ENCODE measurements at regions not wholly inside any gene's neighbourhood (a gene's known extent, or its start where the extent isn't known, plus 50 kb on each side); places are given as distances from the start of the nearest gene placed in this dataset.

DNA sequence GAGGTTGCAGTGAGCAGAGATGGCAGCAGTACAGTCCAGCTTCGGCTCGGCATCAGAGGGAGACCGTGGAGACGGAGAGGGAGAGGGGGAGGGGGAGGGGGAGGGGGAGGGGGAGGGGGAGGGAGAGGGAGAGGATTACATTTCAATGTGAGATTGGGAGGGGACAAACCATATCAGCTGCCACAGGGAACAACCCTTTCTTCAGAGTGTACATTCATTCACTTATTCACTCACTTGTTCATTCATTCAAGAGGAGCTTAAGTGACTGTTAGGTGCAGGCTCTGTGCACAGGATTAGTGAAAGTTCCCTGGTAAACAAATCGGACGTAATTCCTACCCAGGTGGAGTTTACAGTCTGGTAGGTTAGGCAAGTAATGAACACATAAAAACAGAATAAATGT, 65.6 kb upstream of the MEDAG start:
- WGBS (ENCODE audit: low lambda C conversion rate) = 94% methylated on average over 6 of the region's 6 CpGs
- CTCF ChIA-PET = no interaction called here
- Histone ChIP-seq H3F3A (replicated peaks; ENCODE audit: insufficient read depth) (peaks cover 9% of the 10 kb centered on the region), H3K4me2 (no peak overlapping the region), H3K4me1 (ENCODE audit: control insufficient read depth in 1 of 2, insufficient read depth in 2 of 2, low read depth in 1 of 2, low read length in 1 of 2) (peaks cover 0 to 3% of the 10 kb centered on the region in 2 experiments; a peak in 2 of 4 replicates), H3K79me2 (ENCODE audit: insufficient read depth) (no peaks in the 10 kb centered on the region), H3K9me2 (no peaks in the 10 kb centered on the region), H3K9ac (no peak overlapping the region), H3K27ac (ENCODE audit: low read depth in 2 of 2, low read length in 1 of 2) (no peak overlapping the region), H3K36me3 (replicated peaks in 1 of 2; ENCODE audit: control insufficient read depth in 1 of 2, insufficient read depth in 2 of 2, low read length in 1 of 2) (no peaks in the 10 kb centered on the region), H2AFZ (ENCODE audit: low read depth) (no peak overlapping the region), H4K20me1 (ENCODE audit: insufficient read depth) (no peaks in the 10 kb centered on the region), H3K27me3 (ENCODE audit: insufficient read depth) (no peaks in the 10 kb centered on the region), H3K9me3 (no peaks in the 10 kb centered on the region), H3K4me3 (ENCODE audit: low read depth in 2 of 2, low read length in 1 of 2) (no peak overlapping the region)
- POLR2A ChIA-PET = no interaction called here
- TF ChIP-seq, protein P1, sequence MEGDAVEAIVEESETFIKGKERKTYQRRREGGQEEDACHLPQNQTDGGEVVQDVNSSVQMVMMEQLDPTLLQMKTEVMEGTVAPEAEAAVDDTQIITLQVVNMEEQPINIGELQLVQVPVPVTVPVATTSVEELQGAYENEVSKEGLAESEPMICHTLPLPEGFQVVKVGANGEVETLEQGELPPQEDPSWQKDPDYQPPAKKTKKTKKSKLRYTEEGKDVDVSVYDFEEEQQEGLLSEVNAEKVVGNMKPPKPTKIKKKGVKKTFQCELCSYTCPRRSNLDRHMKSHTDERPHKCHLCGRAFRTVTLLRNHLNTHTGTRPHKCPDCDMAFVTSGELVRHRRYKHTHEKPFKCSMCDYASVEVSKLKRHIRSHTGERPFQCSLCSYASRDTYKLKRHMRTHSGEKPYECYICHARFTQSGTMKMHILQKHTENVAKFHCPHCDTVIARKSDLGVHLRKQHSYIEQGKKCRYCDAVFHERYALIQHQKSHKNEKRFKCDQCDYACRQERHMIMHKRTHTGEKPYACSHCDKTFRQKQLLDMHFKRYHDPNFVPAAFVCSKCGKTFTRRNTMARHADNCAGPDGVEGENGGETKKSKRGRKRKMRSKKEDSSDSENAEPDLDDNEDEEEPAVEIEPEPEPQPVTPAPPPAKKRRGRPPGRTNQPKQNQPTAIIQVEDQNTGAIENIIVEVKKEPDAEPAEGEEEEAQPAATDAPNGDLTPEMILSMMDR (IDR thresholded peaks at IDR 0.05) = no peak
- TF ChIP-seq ELF1 (IDR thresholded peaks at IDR 0.05) (no peak), JUND (IDR thresholded peaks at IDR 0.05) (no peak), MXI1 (IDR thresholded peaks at IDR 0.05; ENCODE audit: low read depth, low read length) (no peak), YY1 (IDR thresholded peaks at IDR 0.05; ENCODE audit: low read depth) (no peak), RCOR1 (IDR thresholded peaks at IDR 0.05; ENCODE audit: low read length) (no peak)
- TF ChIP-seq, protein P2, sequence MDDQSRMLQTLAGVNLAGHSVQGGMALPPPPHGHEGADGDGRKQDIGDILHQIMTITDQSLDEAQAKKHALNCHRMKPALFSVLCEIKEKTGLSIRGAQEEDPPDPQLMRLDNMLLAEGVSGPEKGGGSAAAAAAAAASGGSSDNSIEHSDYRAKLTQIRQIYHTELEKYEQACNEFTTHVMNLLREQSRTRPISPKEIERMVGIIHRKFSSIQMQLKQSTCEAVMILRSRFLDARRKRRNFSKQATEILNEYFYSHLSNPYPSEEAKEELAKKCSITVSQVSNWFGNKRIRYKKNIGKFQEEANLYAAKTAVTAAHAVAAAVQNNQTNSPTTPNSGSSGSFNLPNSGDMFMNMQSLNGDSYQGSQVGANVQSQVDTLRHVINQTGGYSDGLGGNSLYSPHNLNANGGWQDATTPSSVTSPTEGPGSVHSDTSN (IDR thresholded peaks at IDR 0.05) = no peak
- DNase-seq = no peak

DNA sequence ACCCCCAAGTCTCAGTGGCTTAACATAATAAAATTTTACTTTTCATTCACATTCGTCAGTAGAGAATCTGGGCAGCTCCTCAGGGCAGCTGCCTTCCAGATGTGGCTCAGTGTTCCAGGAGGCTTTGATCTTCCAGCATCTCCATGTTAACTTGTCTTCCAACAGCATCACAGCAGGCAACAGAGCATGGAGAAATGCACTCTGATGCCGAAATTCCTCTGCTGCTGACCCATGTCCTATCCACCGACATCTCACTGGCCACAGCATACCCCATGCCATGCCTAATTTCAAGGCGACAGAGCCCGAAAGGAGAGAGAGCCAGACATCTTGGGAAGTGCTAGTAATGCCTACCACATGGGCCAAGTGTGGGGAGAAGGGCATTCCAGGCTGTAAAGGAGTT, 64.9 kb upstream of the MEDAG start:
- no peaks in the 10 kb centered on the region for H3K27me3 ChIP-seq (ENCODE audit: insufficient read depth)
- no peaks in the 10 kb centered on the region for H3K9me2 ChIP-seq
- ChIA-PET CTCF (no interaction called here), POLR2A (no interaction called here)
- TF ChIP-seq RXRA (IDR thresholded peaks at IDR 0.05; ENCODE audit: borderline replicate concordance, low read depth) = no peak
- TF ChIP-seq EP300 (IDR thresholded peaks at IDR 0.05; ENCODE audit: borderline replicate concordance in 1 of 2, low read depth in 1 of 2, low read length in 1 of 2) = no peak
- no peak for TF ChIP-seq RFX5 (IDR thresholded peaks at IDR 0.05; ENCODE audit: low read length)
- TF ChIP-seq, protein P2 (IDR thresholded peaks at IDR 0.05) = no peak
- no peak for TF ChIP-seq JUND (IDR thresholded peaks at IDR 0.05)
- TF ChIP-seq, protein P3, sequence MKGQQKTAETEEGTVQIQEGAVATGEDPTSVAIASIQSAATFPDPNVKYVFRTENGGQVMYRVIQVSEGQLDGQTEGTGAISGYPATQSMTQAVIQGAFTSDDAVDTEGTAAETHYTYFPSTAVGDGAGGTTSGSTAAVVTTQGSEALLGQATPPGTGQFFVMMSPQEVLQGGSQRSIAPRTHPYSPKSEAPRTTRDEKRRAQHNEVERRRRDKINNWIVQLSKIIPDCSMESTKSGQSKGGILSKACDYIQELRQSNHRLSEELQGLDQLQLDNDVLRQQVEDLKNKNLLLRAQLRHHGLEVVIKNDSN (IDR thresholded peaks at IDR 0.05; ENCODE audit: borderline replicate concordance, low read depth) = no peak
- no peak for TF ChIP-seq EZH2phosphoT487 (IDR thresholded peaks at IDR 0.05; ENCODE audit: borderline replicate concordance, low read depth)
- no peak for TF ChIP-seq RAD21 (IDR thresholded peaks at IDR 0.05; ENCODE audit: low read length)
- TF ChIP-seq MEF2A (IDR thresholded peaks at IDR 0.05; ENCODE audit: borderline replicate concordance, low read depth) = no peak
- TF ChIP-seq GABPA (IDR thresholded peaks at IDR 0.05; ENCODE audit: low read depth) = no peak
- TF ChIP-seq, protein P4, sequence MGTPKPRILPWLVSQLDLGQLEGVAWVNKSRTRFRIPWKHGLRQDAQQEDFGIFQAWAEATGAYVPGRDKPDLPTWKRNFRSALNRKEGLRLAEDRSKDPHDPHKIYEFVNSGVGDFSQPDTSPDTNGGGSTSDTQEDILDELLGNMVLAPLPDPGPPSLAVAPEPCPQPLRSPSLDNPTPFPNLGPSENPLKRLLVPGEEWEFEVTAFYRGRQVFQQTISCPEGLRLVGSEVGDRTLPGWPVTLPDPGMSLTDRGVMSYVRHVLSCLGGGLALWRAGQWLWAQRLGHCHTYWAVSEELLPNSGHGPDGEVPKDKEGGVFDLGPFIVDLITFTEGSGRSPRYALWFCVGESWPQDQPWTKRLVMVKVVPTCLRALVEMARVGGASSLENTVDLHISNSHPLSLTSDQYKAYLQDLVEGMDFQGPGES (IDR thresholded peaks at IDR 0.05; ENCODE audit: low read depth, low read length) = no peak
- H3F3A ChIP-seq (replicated peaks; ENCODE audit: insufficient read depth) = peaks cover 15% of the 10 kb centered on the region
- DNase-seq = no peak
- no peak overlapping the region for H3K27ac ChIP-seq (ENCODE audit: low read depth in 2 of 2, low read length in 1 of 2)
- WGBS (ENCODE audit: low lambda C conversion rate) = 77% methylated on average over 4 of the region's 5 CpGs
- H3K9me3 ChIP-seq = no peaks in the 10 kb centered on the region
- H3K9ac ChIP-seq = no peak overlapping the region
- no peak overlapping the region for H3K4me3 ChIP-seq (ENCODE audit: low read depth in 2 of 2, low read length in 1 of 2)
- no peak overlapping the region for H2AFZ ChIP-seq (ENCODE audit: low read depth)
- H4K20me1 ChIP-seq (ENCODE audit: insufficient read depth) = no peaks in the 10 kb centered on the region
- H3K36me3 ChIP-seq (replicated peaks in 1 of 2; ENCODE audit: control insufficient read depth in 1 of 2, insufficient read depth in 2 of 2, low read length in 1 of 2) = no peaks in the 10 kb centered on the region
- peaks cover 3 to 4% of the 10 kb centered on the region in 2 experiments; a peak in 3 of 4 replicates for H3K4me1 ChIP-seq (ENCODE audit: control insufficient read depth in 1 of 2, insufficient read depth in 2 of 2, low read depth in 1 of 2, low read length in 1 of 2)
- no peak overlapping the region for H3K4me2 ChIP-seq
- no peaks in the 10 kb centered on the region for H3K79me2 ChIP-seq (ENCODE audit: insufficient read depth)
